Ishikawa (cell line): ENCODE measurements at regions not wholly inside any gene's neighbourhood (a gene's known extent, or its start where the extent isn't known, plus 50 kb on each side); places are given as distances from the start of the nearest gene placed in this dataset.

Experiments
- CEBPB ChIP-seq: IDR thresholded peaks from 2 replicates; pipeline ENCODE4 v1.6.1; 2012
- EP300 ChIP-seq: IDR thresholded peaks from 2 replicates; pipeline ENCODE4 v1.6.1; 2012; ENCODE audit warnings: borderline replicate concordance
- FOXM1 ChIP-seq: IDR thresholded peaks from 2 replicates; pipeline ENCODE4 v1.6.1; 2012; ENCODE audit warnings: low read depth, borderline replicate concordance
- MAX ChIP-seq: IDR thresholded peaks from 2 replicates; pipeline ENCODE4 v1.6.1; 2012
- NFIC ChIP-seq: IDR thresholded peaks from 2 replicates; pipeline ENCODE4 v1.6.1; 2012
- USF1 ChIP-seq: IDR thresholded peaks from 2 replicates; pipeline ENCODE4 v1.6.1; 2012
- YY1 ChIP-seq: IDR thresholded peaks from 2 replicates; pipeline ENCODE4 v1.6.1; 2012; ENCODE audit warnings: low read depth

- no peak for TF ChIP-seq CEBPB
- TF ChIP-seq MAX: no peak
- TF ChIP-seq NFIC: no peak
- no peak for TF ChIP-seq USF1
- TF ChIP-seq EP300: no peak
- TF ChIP-seq YY1: no peak
- no peak for TF ChIP-seq FOXM1
Measured at GRCh38 chr1:29563092-29563491, 326.8 kb downstream of the PTPRU start.
